Liver (tissue), 8 donors: ENCODE measurements at regions not wholly inside any gene's neighbourhood (a gene's known extent, or its start where the extent isn't known, plus 50 kb on each side); places are given as distances from the start of the nearest gene placed in this dataset.

Experiments used
- DNase-seq: peaks from one replicate; pipeline ENCODE4 v3.0.0-alpha.2; 2017; ENCODE audit warnings: low spot score
- H3K27ac ChIP-seq, 2 donors: one replicate each; pipeline ENCODE4 v1.7.0; 2013; ENCODE audit warnings: inconsistent platforms in 2 of 2, low read length in 2 of 2, control low read depth in 1 of 2, low read depth in 1 of 2, mild to moderate bottlenecking in 1 of 2
- H3K27me3 ChIP-seq, 4 donors: one replicate each; pipeline versions ENCODE4 v1.6.1 to v1.7.0; 2013; ENCODE audit warnings: low read length in 3 of 4, inconsistent platforms in 1 of 4, mild to moderate bottlenecking in 1 of 4, moderate library complexity in 1 of 4; ENCODE audit not compliant: control insufficient read depth in 4 of 4, insufficient read depth in 4 of 4
- H3K36me3 ChIP-seq, 4 donors: one replicate each; pipeline versions ENCODE4 v1.6.1 to v1.7.0; 2013; ENCODE audit warnings: low read length in 3 of 4, mild to moderate bottlenecking in 3 of 4, low read depth in 1 of 4, moderate library complexity in 1 of 4; ENCODE audit not compliant: control insufficient read depth in 4 of 4, insufficient read depth in 3 of 4
- H3K4me1 ChIP-seq, 4 donors: one replicate each; pipeline versions ENCODE4 v1.6.1 to v1.7.0; 2013; ENCODE audit warnings: low read length in 3 of 4, mild to moderate bottlenecking in 3 of 4, moderate library complexity in 1 of 4; ENCODE audit not compliant: control insufficient read depth in 4 of 4, insufficient read depth in 4 of 4
- H3K4me3 ChIP-seq, 3 donors: one replicate each; pipeline versions ENCODE4 v1.6.1 to v1.7.0; 2013; ENCODE audit warnings: low read length in 3 of 3, control low read depth in 1 of 3, low read depth in 1 of 3, mild to moderate bottlenecking in 1 of 3
- H3K9ac ChIP-seq, 2 donors: one replicate each; pipeline ENCODE4 v1.7.0; 2013; ENCODE audit warnings: low read length in 2 of 2, mild to moderate bottlenecking in 2 of 2, moderate library complexity in 2 of 2, control low read depth in 1 of 2, low read depth in 1 of 2
- H3K9me3 ChIP-seq, 4 donors: one replicate each; pipeline versions ENCODE4 v1.6.1 to v1.7.0; 2013; ENCODE audit warnings: low read length in 3 of 4; ENCODE audit not compliant: control insufficient read depth in 4 of 4
- EGR1 ChIP-seq, 2 donors: IDR thresholded peaks; 2 replicates each; pipeline ENCODE4 v1.6.1; 2016 to 2018; ENCODE audit warnings: antibody characterized with exemption in 2 of 2, low read depth in 2 of 2
- FOXA1 ChIP-seq: IDR thresholded peaks from 2 replicates; pipeline ENCODE4 v1.6.1; 2016; ENCODE audit warnings: antibody characterized with exemption
- FOXA2 ChIP-seq: IDR thresholded peaks from 2 replicates; pipeline ENCODE4 v1.6.1; 2016; ENCODE audit warnings: antibody characterized with exemption
- GABPA ChIP-seq, 2 donors: IDR thresholded peaks in 1 of 2; conservative IDR thresholded peaks in 1 of 2; 2 replicates each; pipeline ENCODE4 v1.6.1; 2016; ENCODE audit warnings: antibody characterized with exemption in 2 of 2, mild to moderate bottlenecking in 1 of 2, moderate library complexity in 1 of 2
- HNF4A ChIP-seq, 2 donors: conservative IDR thresholded peaks; 2 replicates each; pipeline ENCODE4 v1.6.1; 2016; ENCODE audit warnings: antibody characterized with exemption in 2 of 2, mild to moderate bottlenecking in 2 of 2
- HNF4G ChIP-seq: IDR thresholded peaks from 2 replicates; pipeline ENCODE4 v1.6.1; 2016; ENCODE audit warnings: antibody characterized with exemption
- JUND ChIP-seq, 2 donors: IDR thresholded peaks; 2 replicates each; pipeline ENCODE4 v1.6.1; 2016; ENCODE audit warnings: antibody characterized with exemption in 2 of 2
- NR2F2 ChIP-seq: IDR thresholded peaks from 2 replicates; pipeline ENCODE4 v1.6.1; 2016; ENCODE audit warnings: antibody characterized with exemption
- RAD21 ChIP-seq, 2 donors: IDR thresholded peaks; 2 replicates each; pipeline ENCODE4 v1.6.1; 2016; ENCODE audit warnings: antibody characterized with exemption in 2 of 2, mild to moderate bottlenecking in 2 of 2
- RXRA ChIP-seq, 2 donors: IDR thresholded peaks; 2 replicates each; pipeline ENCODE4 v1.6.1; 2017 to 2018; ENCODE audit warnings: antibody characterized with exemption in 2 of 2, mild to moderate bottlenecking in 1 of 2
- SP1 ChIP-seq: IDR thresholded peaks from 2 replicates; pipeline ENCODE4 v1.6.1; 2018; ENCODE audit warnings: antibody characterized with exemption, mild to moderate bottlenecking
- TAF1 ChIP-seq: conservative IDR thresholded peaks from 2 replicates; pipeline ENCODE4 v1.6.1; 2016; ENCODE audit warnings: antibody characterized with exemption, mild to moderate bottlenecking
- YY1 ChIP-seq: IDR thresholded peaks from 2 replicates; pipeline ENCODE4 v1.6.1; 2016; ENCODE audit warnings: antibody characterized with exemption, mild to moderate bottlenecking
- WGBS: extraction: QIAGEN DNeasy Blood & Tissue Kit; methylation state at CpG from one replicate; pipeline ENCODE4 v1.1.7; 2013; 5-methylcytosine and 5-hydroxymethylcytosine counted together
- TF ChIP-seq, protein P1 (sequence below): fragments of 150-350 bp; IDR thresholded peaks from 2 replicates; pipeline ENCODE4 v1.5.1; 2017; ENCODE audit warnings: improper control_type of control experiment, low read depth, low read length; ENCODE audit not compliant: missing input control
- TF ChIP-seq, protein P2 (sequence below): IDR thresholded peaks from 2 replicates; pipeline ENCODE4 v1.6.1; 2016; ENCODE audit warnings: antibody characterized with exemption
- TF ChIP-seq, protein P3 (sequence below): IDR thresholded peaks from 2 replicates; pipeline ENCODE4 v1.6.1; 2016; ENCODE audit warnings: antibody characterized with exemption, mild to moderate bottlenecking
- TF ChIP-seq, protein P4 (sequence below): IDR thresholded peaks from 2 replicates; pipeline ENCODE4 v1.6.1; 2016; ENCODE audit warnings: antibody characterized with exemption
- TF ChIP-seq, protein P5 (sequence below): IDR thresholded peaks from 2 replicates; pipeline ENCODE4 v1.6.1; 2016; ENCODE audit warnings: antibody characterized with exemption
- donor health status: healthy.
- donor health status: healthy.
- donor health status: healthy.
- donor health status: healthy.
- donor health status: healthy.

DNA sequence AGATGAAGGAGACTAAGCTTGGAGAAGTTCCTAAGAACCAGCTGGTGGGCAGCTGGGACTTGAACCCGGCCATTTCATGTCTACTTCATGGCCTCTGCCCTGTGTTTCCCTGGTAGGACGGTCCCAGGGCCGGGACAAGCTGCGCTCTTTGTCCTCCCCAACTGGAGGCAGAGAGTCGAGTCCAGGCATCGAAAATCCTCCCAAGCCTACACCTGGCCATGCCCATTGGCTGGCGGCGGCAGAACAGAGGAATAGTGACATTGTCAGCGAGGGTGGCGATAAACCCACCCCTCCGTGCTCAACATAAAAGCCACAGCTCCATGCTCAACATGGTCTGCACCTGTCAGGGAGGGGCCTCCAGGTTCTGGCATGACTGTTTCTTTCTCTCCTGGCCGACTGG lies 77.7 kb downstream of the RBFOX3 start:
- Histone ChIP-seq H3K27me3 (peaks cover 0 to 11% (median 3%) of the 10 kb centered on the region in 4 donors), H3K36me3 (no peaks in the 10 kb centered on the region), H3K4me3 (no peak overlapping the region), H3K9me3 (no peaks in the 10 kb centered on the region), H3K27ac (no peak overlapping the region), H3K4me1 (no peaks in the 10 kb centered on the region), H3K9ac (no peak overlapping the region)
- TF ChIP-seq NR2F2 = no peak
- no peak for TF ChIP-seq GABPA (IDR thresholded peaks at IDR 0.05 in 1 of 2, conservative IDR thresholded peaks at IDR 0.05 in 1 of 2)
- TF ChIP-seq HNF4A (conservative IDR thresholded peaks at IDR 0.05) = no peak
- TF ChIP-seq RAD21 (IDR thresholded peaks at IDR 0.05) = no peak
- TF ChIP-seq, protein P1, sequence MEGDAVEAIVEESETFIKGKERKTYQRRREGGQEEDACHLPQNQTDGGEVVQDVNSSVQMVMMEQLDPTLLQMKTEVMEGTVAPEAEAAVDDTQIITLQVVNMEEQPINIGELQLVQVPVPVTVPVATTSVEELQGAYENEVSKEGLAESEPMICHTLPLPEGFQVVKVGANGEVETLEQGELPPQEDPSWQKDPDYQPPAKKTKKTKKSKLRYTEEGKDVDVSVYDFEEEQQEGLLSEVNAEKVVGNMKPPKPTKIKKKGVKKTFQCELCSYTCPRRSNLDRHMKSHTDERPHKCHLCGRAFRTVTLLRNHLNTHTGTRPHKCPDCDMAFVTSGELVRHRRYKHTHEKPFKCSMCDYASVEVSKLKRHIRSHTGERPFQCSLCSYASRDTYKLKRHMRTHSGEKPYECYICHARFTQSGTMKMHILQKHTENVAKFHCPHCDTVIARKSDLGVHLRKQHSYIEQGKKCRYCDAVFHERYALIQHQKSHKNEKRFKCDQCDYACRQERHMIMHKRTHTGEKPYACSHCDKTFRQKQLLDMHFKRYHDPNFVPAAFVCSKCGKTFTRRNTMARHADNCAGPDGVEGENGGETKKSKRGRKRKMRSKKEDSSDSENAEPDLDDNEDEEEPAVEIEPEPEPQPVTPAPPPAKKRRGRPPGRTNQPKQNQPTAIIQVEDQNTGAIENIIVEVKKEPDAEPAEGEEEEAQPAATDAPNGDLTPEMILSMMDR = no peak
- TF ChIP-seq SP1 = no peak
- TF ChIP-seq HNF4G = no peak
- TF ChIP-seq FOXA1 = no peak
- DNase-seq = no peak
- WGBS = 79% methylated on average over 12 of the region's 12 CpGs

DNA sequence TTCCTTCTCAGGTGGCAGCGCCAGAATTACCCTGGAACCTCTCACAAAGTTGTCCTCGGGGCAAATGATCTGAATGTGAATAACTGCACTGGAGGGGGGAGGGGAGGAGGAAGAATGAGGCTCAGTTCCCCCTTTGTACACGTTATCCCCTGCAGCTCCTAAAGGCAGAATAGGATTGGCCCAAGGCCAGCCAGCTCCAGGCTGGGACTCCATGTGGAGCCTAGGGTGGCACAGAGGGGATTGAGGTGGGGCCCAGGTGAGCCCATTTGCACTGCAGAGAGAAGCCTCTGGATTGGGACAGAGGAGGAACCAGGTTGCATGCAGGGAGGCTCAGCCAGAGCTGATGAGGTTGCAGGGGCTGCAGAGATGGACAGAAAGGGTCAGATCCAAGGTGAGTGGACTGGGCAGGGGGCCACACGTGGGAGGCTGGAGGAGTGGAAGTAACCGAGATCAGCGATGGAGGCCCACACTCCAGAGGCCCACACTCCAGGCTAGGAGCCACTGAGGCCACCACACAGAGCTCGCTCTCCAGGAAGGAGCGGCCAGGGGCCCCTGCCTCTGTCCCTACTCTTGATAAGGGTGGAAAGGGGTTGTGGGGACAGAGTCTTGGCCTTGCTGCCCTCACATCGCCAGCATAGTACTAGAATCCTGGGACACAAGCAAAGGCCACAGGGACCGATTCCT lies 78.6 kb downstream of the RBFOX3 start:
- peaks cover 0 to 11% (median 3%) of the 10 kb centered on the region in 4 donors for H3K27me3 ChIP-seq
- DNase-seq = no peak
- no peak overlapping the region for H3K27ac ChIP-seq
- H3K4me1 ChIP-seq = no peaks in the 10 kb centered on the region
- TF ChIP-seq NR2F2 (no peak), TAF1 (no peak), RXRA (IDR thresholded peaks at IDR 0.05) (no peak), YY1 (no peak), SP1 (no peak), FOXA2 (no peak), GABPA (IDR thresholded peaks at IDR 0.05 in 1 of 2, conservative IDR thresholded peaks at IDR 0.05 in 1 of 2) (no peak), FOXA1 (no peak), RAD21 (IDR thresholded peaks at IDR 0.05) (no peak), HNF4G (no peak), HNF4A (conservative IDR thresholded peaks at IDR 0.05) (no peak), JUND (IDR thresholded peaks at IDR 0.05) (no peak), EGR1 (IDR thresholded peaks at IDR 0.05; ENCODE audit: low read depth in 2 of 2) (no peak)
- TF ChIP-seq, protein P1 = no peak
- TF ChIP-seq, protein P2, sequence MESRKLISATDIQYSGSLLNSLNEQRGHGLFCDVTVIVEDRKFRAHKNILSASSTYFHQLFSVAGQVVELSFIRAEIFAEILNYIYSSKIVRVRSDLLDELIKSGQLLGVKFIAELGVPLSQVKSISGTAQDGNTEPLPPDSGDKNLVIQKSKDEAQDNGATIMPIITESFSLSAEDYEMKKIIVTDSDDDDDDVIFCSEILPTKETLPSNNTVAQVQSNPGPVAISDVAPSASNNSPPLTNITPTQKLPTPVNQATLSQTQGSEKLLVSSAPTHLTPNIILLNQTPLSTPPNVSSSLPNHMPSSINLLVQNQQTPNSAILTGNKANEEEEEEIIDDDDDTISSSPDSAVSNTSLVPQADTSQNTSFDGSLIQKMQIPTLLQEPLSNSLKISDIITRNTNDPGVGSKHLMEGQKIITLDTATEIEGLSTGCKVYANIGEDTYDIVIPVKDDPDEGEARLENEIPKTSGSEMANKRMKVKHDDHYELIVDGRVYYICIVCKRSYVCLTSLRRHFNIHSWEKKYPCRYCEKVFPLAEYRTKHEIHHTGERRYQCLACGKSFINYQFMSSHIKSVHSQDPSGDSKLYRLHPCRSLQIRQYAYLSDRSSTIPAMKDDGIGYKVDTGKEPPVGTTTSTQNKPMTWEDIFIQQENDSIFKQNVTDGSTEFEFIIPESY = no peak
- TF ChIP-seq, protein P3, sequence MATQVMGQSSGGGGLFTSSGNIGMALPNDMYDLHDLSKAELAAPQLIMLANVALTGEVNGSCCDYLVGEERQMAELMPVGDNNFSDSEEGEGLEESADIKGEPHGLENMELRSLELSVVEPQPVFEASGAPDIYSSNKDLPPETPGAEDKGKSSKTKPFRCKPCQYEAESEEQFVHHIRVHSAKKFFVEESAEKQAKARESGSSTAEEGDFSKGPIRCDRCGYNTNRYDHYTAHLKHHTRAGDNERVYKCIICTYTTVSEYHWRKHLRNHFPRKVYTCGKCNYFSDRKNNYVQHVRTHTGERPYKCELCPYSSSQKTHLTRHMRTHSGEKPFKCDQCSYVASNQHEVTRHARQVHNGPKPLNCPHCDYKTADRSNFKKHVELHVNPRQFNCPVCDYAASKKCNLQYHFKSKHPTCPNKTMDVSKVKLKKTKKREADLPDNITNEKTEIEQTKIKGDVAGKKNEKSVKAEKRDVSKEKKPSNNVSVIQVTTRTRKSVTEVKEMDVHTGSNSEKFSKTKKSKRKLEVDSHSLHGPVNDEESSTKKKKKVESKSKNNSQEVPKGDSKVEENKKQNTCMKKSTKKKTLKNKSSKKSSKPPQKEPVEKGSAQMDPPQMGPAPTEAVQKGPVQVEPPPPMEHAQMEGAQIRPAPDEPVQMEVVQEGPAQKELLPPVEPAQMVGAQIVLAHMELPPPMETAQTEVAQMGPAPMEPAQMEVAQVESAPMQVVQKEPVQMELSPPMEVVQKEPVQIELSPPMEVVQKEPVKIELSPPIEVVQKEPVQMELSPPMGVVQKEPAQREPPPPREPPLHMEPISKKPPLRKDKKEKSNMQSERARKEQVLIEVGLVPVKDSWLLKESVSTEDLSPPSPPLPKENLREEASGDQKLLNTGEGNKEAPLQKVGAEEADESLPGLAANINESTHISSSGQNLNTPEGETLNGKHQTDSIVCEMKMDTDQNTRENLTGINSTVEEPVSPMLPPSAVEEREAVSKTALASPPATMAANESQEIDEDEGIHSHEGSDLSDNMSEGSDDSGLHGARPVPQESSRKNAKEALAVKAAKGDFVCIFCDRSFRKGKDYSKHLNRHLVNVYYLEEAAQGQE = no peak
- TF ChIP-seq, protein P4, sequence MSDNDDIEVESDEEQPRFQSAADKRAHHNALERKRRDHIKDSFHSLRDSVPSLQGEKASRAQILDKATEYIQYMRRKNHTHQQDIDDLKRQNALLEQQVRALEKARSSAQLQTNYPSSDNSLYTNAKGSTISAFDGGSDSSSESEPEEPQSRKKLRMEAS = no peak
- TF ChIP-seq, protein P5, sequence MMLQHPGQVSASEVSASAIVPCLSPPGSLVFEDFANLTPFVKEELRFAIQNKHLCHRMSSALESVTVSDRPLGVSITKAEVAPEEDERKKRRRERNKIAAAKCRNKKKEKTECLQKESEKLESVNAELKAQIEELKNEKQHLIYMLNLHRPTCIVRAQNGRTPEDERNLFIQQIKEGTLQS = no peak
- no peak overlapping the region for H3K4me3 ChIP-seq
- no peak overlapping the region for H3K9ac ChIP-seq
- no peaks in the 10 kb centered on the region for H3K9me3 ChIP-seq
- 69% methylated on average over 10 of the region's 10 CpGs for WGBS
- H3K36me3 ChIP-seq = no peaks in the 10 kb centered on the region
